ENCODE measurements at regions not wholly inside any gene's neighbourhood (a gene's known extent, or its start where the extent isn't known, plus 50 kb on each side); places are given as distances from the start of the nearest gene placed in this dataset.

- no peak for TF ChIP-seq CTCF (IDR thresholded peaks at IDR 0.05; ENCODE audit: insufficient read depth, low read depth, low read length, missing control alignments)
- H3K4me3 ChIP-seq (ENCODE audit: low read length) = no peak overlapping the region
- no peak for DNase-seq (ENCODE audit: low read depth)
Observed at GRCh38 chr2:239590995-239591915, 190.4 kb upstream of the HDAC4 start.

DNA sequence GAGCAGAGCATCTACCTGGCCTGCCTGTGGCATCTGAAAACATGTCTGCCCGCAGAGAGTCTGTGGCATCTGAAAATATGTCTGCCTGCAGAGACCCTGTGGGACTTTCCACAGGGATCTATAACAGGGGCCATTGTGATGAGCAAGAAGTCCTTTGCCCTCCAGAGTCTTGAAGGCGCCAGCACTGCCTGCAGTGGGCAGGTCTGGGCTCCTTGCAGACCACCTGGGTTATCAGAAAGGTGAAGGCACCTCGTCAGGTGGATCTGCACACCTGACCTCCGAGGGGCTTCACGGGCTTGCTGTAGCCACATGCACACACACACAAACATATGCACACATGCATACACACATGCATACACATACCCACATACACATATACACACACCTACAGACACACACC lies 189.5 kb upstream of the HDAC4 start:
- TF ChIP-seq CTCF (IDR thresholded peaks at IDR 0.05; ENCODE audit: insufficient read depth, low read depth, low read length, missing control alignments) = no peak
- DNase-seq (ENCODE audit: low read depth) = no peak
- no peak overlapping the region for H3K4me3 ChIP-seq (ENCODE audit: low read length)

DNA sequence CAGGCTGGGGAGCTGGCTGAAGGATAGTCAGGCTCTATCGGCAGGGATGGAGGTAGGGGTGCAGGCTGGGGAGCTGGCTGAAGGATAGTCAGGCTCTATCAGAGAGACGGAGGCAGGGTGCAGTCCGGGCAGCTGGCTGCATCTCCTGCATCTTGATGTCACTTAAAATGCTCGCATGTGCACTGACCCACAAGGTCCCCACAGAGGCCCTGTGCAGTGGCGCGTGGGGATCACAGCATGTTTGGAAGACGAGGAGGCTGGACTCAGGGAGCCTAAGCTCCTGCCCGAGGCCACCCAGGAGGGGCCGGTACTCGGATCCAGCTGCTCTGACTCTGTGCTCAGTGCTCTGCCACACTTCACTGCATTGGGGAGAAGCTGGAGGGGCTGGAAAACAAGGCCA lies 189.0 kb upstream of the HDAC4 start:
- no peak for DNase-seq (ENCODE audit: low read depth)
- TF ChIP-seq CTCF (IDR thresholded peaks at IDR 0.05; ENCODE audit: insufficient read depth, low read depth, low read length, missing control alignments) = no peak
- no peak overlapping the region for H3K4me3 ChIP-seq (ENCODE audit: low read length)

DNA sequence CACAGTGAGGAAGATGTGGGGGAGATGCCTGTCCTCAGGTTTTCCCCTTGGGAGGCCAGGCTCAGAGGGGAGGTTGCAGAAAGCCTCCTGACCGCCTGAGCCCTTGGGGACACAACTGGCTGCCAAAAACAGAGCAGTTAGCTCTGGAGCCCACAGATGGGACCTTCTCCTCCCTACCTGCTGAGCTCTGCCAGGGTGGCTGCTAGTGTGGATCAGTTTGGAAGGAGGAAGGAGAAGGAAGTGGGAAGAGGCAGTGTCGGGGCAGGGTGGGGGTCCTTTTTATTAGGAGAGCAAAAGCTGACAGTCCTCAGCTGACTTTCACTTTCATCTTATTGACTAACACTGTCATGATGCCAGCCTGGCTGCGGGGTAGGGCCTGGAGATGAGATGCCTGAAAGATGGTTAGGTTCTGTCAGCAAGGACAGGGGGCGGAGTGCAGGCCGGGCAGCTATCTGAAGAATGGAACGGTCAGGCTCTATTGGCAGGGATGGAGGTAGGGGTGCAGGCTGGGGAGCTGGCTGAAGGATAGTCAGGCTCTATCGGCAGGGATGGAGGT lies 188.5 kb upstream of the HDAC4 start:
- no peak for DNase-seq (ENCODE audit: low read depth)
- no peak overlapping the region for H3K4me3 ChIP-seq (ENCODE audit: low read length)
- no peak for TF ChIP-seq CTCF (IDR thresholded peaks at IDR 0.05; ENCODE audit: insufficient read depth, low read depth, low read length, missing control alignments)

GRCh38 chr2:239588451-239589269 lies 187.8 kb upstream of the HDAC4 start:
- DNase-seq (ENCODE audit: low read depth) = no peak
- no peak for TF ChIP-seq CTCF (IDR thresholded peaks at IDR 0.05; ENCODE audit: insufficient read depth, low read depth, low read length, missing control alignments)
- H3K4me3 ChIP-seq (ENCODE audit: low read length) = no peak overlapping the region

- no peak overlapping the region for H3K4me3 ChIP-seq (ENCODE audit: low read length)
- no peak for TF ChIP-seq CTCF (IDR thresholded peaks at IDR 0.05; ENCODE audit: insufficient read depth, low read depth, low read length, missing control alignments)
- no peak for DNase-seq (ENCODE audit: low read depth)
Observed at GRCh38 chr2:239587841-239588240, 187.0 kb upstream of the HDAC4 start.
